ENCODE measurements at regions not wholly inside any gene's neighbourhood (a gene's known extent, or its start where the extent isn't known, plus 50 kb on each side); places are given as distances from the start of the nearest gene placed in this dataset.

GRCh38 chr4:110967936-110968335, 345.1 kb upstream of the PITX2 start:
- no peak for DNase-seq

GRCh38 chr4:110970642-110971041, 347.8 kb upstream of the PITX2 start:
- DNase-seq = no peak

GRCh38 chr4:110975338-110975737, 352.5 kb upstream of the PITX2 start:
- DNase-seq = no peak

- no peak for DNase-seq
Measured at GRCh38 chr4:110977554-110977953, 354.7 kb upstream of the PITX2 start.

- DNase-seq = no peak
Measured at GRCh38 chr4:110978761-110979160, 355.9 kb upstream of the PITX2 start.

GRCh38 chr4:110982486-110982885, 359.6 kb upstream of the PITX2 start:
- no peak for DNase-seq

- DNase-seq = no peak
Measured at GRCh38 chr4:110988722-110989121, 365.8 kb upstream of the PITX2 start.

GRCh38 chr4:110989125-110989524, 366.2 kb upstream of the PITX2 start:
- no peak for DNase-seq

- DNase-seq = no peak
Measured at GRCh38 chr4:110994781-110995180, 371.9 kb upstream of the PITX2 start.

GRCh38 chr4:110998320-110998719, 375.4 kb upstream of the PITX2 start:
- DNase-seq = no peak

- DNase-seq = no peak
Measured at GRCh38 chr4:111011458-111011857, 388.6 kb upstream of the PITX2 start.

GRCh38 chr4:111013846-111014245, 391.0 kb upstream of the PITX2 start:
- DNase-seq = no peak

GRCh38 chr4:111014537-111014936, 391.7 kb upstream of the PITX2 start:
- no peak for DNase-seq

- no peak for DNase-seq
Measured at GRCh38 chr4:111016416-111016815, 393.5 kb upstream of the PITX2 start.

- DNase-seq = no peak
Measured at GRCh38 chr4:111018216-111018615, 395.3 kb upstream of the PITX2 start.

GRCh38 chr4:111020476-111020875, 397.6 kb upstream of the PITX2 start:
- DNase-seq = no peak

- DNase-seq = no peak
Measured at GRCh38 chr4:111020961-111021360, 398.1 kb upstream of the PITX2 start.

GRCh38 chr4:111022758-111023157, 399.9 kb upstream of the PITX2 start:
- DNase-seq = no peak

- no peak for DNase-seq
Measured at GRCh38 chr4:111027526-111027925, 404.6 kb upstream of the PITX2 start.

GRCh38 chr4:111028795-111029194, 405.9 kb upstream of the PITX2 start:
- no peak for DNase-seq

GRCh38 chr4:111031001-111031579, 408.2 kb upstream of the PITX2 start:
- DNase-seq = no peak

GRCh38 chr4:111031596-111031995, 408.7 kb upstream of the PITX2 start:
- no peak for DNase-seq

GRCh38 chr4:111037591-111038360, 414.9 kb upstream of the PITX2 start:
- DNase-seq = no peak

- no peak for DNase-seq
Measured at GRCh38 chr4:111040904-111041303, 418.0 kb upstream of the PITX2 start.

- DNase-seq = no peak
Measured at GRCh38 chr4:111043286-111043685, 420.4 kb upstream of the PITX2 start.

Measured in femur (tissue), 1 donor.